Gastroesophageal sphincter (tissue), 3 donors: ENCODE measurements at regions not wholly inside any gene's neighbourhood (a gene's known extent, or its start where the extent isn't known, plus 50 kb on each side); places are given as distances from the start of the nearest gene placed in this dataset.

Experiments
- EP300 ChIP-seq: sonication (generic); formaldehyde crosslinking; IDR thresholded peaks from one replicate; pipeline ENCODE4 v1.6.1; 2017; ENCODE audit warnings: antibody characterized with exemption, mild to moderate bottlenecking
- POLR2A ChIP-seq, 2 donors: fragments of 450-650 bp; IDR thresholded peaks; one replicate each; pipeline ENCODE4 v1.6.1; 2017; ENCODE audit warnings: antibody characterized with exemption in 2 of 2, mild to moderate bottlenecking in 2 of 2, moderate library complexity in 1 of 2
- TF ChIP-seq, protein P1 (sequence below), 4 experiments: fragments of 200-600 bp in 2 of 4; fragments of 450-650 bp in 2 of 4; sonication (generic) in 1 of 4; IDR thresholded peaks; one replicate each; pipeline ENCODE4 v1.5.1; 2017 to 2019; ENCODE audit warnings: antibody characterized with exemption in 4 of 4, mild to moderate bottlenecking in 2 of 4, moderate library complexity in 2 of 4

DNA sequence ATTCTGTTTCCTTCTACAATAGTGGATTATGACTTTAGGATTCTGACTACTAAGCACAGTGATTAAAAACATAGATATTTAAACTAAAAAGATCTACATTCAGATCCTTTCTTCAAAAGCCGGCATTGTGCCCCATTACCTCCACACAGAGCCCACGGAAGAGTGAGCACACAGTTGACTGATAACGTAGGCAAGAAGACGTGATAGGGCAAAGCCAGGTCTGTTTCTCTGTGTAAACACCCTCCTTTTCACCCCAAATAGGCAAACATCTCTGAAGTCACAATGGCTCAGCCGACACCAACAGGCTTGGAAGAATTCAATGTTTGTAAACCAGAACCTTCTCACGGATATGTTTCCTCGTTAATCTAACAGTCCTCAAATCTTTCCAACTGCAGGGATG, 302.9 kb downstream of the CMPK2 start:
- TF ChIP-seq, protein P1, sequence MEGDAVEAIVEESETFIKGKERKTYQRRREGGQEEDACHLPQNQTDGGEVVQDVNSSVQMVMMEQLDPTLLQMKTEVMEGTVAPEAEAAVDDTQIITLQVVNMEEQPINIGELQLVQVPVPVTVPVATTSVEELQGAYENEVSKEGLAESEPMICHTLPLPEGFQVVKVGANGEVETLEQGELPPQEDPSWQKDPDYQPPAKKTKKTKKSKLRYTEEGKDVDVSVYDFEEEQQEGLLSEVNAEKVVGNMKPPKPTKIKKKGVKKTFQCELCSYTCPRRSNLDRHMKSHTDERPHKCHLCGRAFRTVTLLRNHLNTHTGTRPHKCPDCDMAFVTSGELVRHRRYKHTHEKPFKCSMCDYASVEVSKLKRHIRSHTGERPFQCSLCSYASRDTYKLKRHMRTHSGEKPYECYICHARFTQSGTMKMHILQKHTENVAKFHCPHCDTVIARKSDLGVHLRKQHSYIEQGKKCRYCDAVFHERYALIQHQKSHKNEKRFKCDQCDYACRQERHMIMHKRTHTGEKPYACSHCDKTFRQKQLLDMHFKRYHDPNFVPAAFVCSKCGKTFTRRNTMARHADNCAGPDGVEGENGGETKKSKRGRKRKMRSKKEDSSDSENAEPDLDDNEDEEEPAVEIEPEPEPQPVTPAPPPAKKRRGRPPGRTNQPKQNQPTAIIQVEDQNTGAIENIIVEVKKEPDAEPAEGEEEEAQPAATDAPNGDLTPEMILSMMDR (IDR thresholded peaks at IDR 0.05) = no peak
- TF ChIP-seq POLR2A (IDR thresholded peaks at IDR 0.05) (no peak), EP300 (no peak)
